Activated CD8-positive, alpha-beta memory T cell treated with anti-CD3 and anti-CD28 coated beads, Interleukin-2, amount 10 ng/mL, durations not matched to agents 7 days and 5 days (primary cell): ENCODE measurements at regions not wholly inside any gene's neighbourhood (a gene's known extent, or its start where the extent isn't known, plus 50 kb on each side); places are given as distances from the start of the nearest gene placed in this dataset.
"Not testable (repeated sequence)": the region's sequence is repeated elsewhere in the genome, so short reads cannot be mapped to it uniquely, and the experiment has no call there.

Experiments used
- ATAC-seq: fragments of 150-1000 bp; cut with Tn5 transposase; one replicate; pipeline ENCODE4 v1.10.0; 2021; ENCODE audit warnings: moderate library complexity
- CTCF ChIA-PET: fragments of 350-600 bp; sonication (Branson Sonifier 250); formaldehyde crosslinking; loops from one replicate; lab custom pipeline; 2021; ENCODE audit warnings: antibody characterized with exemption; lab: Charles Lee
- DNase-seq: peaks from one replicate; pipeline ENCODE4 v3.0.0-alpha.2; 2020
- H3K27ac Mint-ChIP-seq: one replicate; pipeline ENCODE4 v1.8.0; 2021; ENCODE audit warnings: mild to moderate bottlenecking, mixed read lengths
- H3K27me3 Mint-ChIP-seq: one replicate; pipeline ENCODE4 v1.8.0; 2021; ENCODE audit warnings: mixed read lengths
- H3K36me3 Mint-ChIP-seq: one replicate; pipeline ENCODE4 v1.8.0; 2021; ENCODE audit warnings: mild to moderate bottlenecking, mixed read lengths
- H3K4me1 Mint-ChIP-seq: one replicate; pipeline ENCODE4 v1.8.0; 2021; ENCODE audit warnings: mixed read lengths
- H3K4me3 Mint-ChIP-seq: one replicate; pipeline ENCODE4 v1.8.0; 2021; ENCODE audit warnings: mild to moderate bottlenecking, moderate library complexity, mixed read lengths
- H3K9me3 Mint-ChIP-seq: one replicate; pipeline ENCODE4 v1.8.0; 2022; ENCODE audit warnings: low read depth, mixed read lengths

DNA sequence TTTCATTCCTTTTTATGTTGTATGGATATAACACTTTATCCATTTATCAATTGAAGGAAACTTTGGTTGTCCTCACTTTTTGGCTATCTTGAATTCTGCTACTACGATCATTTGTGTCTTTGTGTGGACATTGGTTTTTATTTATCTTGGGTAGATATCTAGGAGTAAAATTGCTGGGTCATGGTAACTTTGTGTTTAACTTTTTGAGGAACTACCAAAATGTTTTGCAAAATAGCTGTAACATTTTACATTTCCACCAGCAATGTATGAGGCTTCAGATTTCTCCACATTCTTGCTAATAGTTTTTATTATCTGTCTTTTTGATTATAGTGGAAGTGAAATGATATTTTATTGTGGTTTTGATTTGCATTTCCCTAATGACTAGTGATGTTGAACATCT, 55.6 kb downstream of the TLNRD1 start:
- H3K4me1 Mint-ChIP-seq = peaks cover 15% of the 10 kb centered on the region
- no peak overlapping the region for H3K27ac Mint-ChIP-seq
- ATAC-seq = no peak
- no peak overlapping the region for H3K4me3 Mint-ChIP-seq
- CTCF ChIA-PET = no interaction called here
- H3K36me3 Mint-ChIP-seq = peaks cover 1% of the 10 kb centered on the region
- peaks cover 13% of the 10 kb centered on the region for H3K27me3 Mint-ChIP-seq
- no peaks in the 10 kb centered on the region for H3K9me3 Mint-ChIP-seq
- no peak for DNase-seq

DNA sequence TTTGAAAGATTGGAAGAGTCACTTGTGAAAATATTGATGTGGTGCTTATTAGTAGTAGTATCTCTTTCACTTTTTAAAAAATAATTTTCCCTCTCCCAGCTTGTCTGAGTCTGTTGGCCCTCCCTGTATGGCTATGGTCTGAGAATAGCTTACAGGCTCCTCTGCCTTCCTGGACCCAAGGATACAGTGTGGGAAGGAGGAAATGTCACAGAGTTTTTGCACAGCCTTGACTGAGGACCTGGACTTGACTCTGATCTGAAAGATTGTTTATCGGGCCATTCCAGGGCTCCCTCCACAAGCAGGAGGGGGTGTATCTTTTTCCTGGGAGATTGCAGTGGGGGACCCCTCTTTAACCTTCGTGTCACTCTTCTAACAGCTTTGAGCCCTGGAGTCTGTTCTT, 59.7 kb downstream of the TLNRD1 start:
- Mint-ChIP-seq H3K4me1 (peaks cover 5% of the 10 kb centered on the region), H3K4me3 (no peak overlapping the region), H3K9me3 (no peaks in the 10 kb centered on the region), H3K27me3 (peaks cover 13% of the 10 kb centered on the region), H3K36me3 (no peaks in the 10 kb centered on the region), H3K27ac (no peak overlapping the region)
- CTCF ChIA-PET = interaction anchor here (1.2 kb wide), 1 partner anchor 206 kb away, joined by 4 read pairs; no protein-coding TSS in a partner anchor
- DNase-seq (no peak), ATAC-seq (no peak)

DNA sequence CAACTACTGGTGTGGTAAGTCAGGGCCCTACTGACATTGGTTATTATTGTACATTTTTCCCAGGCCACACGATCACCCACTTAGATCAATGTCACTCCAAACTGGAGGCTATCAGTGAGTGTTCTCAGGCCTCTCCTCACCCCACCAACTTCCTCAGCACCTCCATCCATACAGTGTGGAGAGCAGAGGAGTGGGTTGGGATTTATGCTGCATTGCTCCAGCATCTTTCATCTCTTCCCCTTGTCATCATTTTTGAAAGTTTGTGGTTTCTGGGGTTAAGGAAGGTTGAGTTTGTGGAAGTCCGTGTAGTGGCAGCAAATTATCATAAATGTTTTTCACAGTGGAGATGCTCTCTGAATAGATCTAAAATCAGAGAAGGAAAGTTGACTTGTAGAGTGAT, 60.2 kb downstream of the TLNRD1 start:
- Mint-ChIP-seq H3K4me3 (no peak overlapping the region), H3K4me1 (peaks cover 5% of the 10 kb centered on the region), H3K27me3 (peaks cover 13% of the 10 kb centered on the region), H3K27ac (no peak overlapping the region), H3K9me3 (no peaks in the 10 kb centered on the region), H3K36me3 (no peaks in the 10 kb centered on the region)
- CTCF ChIA-PET = interaction anchor here (1.1 kb wide), 1 partner anchor 12 kb away, joined by 3 read pairs; no protein-coding TSS in a partner anchor
- ATAC-seq = no peak
- DNase-seq = no peak

DNA sequence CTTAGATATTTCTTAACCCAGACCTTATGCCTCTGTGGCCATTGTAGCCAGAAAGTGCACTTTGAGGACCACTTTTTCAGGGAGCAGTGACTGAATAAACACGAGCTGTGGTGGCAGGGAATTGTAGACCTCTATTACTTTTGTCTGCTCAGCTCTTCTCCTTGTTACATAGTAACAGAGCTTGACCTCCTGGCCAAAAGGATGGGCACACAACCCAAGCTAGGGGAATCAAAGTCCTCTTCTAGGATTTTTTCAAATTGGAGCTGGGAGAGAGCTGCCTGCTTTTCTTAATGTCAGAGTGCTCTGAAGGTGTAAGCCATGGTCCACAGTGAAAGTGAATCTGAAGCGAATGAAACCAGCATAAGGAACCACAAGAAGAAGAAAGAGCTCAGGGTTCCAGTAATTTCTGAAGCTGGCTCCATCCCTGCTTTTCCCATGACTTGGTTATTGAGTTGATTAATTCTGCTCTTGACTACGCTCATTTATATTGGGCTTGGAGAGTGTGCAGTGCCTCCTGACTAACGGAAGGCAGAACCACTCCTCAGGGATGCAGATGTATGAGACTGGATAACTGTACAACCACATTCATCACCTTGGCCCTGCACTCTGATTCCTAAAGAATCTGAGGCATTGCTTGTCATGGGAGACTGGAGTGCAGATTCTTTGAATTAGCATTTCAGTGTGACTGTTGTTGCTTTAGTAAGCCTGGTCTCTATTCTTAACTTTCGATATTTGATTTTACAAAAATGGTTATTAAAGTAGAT, 60.9 kb downstream of the TLNRD1 start:
- peaks cover 5% of the 10 kb centered on the region for H3K4me1 Mint-ChIP-seq
- CTCF ChIA-PET = interaction anchor here (1.1 kb wide), 1 partner anchor 13 kb away, joined by 3 read pairs; no protein-coding TSS in a partner anchor
- no peaks in the 10 kb centered on the region for H3K9me3 Mint-ChIP-seq
- peaks cover 7% of the 10 kb centered on the region for H3K27me3 Mint-ChIP-seq
- no peak for ATAC-seq
- no peak for DNase-seq
- H3K36me3 Mint-ChIP-seq = no peaks in the 10 kb centered on the region
- H3K4me3 Mint-ChIP-seq = no peak overlapping the region
- no peak overlapping the region for H3K27ac Mint-ChIP-seq

DNA sequence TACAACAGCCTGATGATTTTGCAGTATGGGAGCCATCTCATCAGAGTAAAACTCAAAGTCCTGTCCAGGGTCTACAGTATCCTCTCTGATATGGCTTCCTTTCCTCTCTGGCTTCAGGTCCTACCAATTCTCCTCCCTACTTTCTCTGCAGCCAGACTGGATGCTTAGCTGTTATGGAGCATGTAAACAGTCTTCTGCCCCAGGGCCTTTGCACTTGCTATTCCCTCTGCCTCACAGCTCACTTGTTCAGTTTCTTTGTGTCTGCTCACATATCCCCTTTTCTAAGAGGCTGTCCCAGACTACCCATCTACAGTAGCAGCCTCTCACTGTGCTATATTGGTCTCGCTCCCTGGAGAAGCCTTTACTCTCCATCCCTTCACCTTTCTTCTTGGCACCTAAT, 62.2 kb downstream of the TLNRD1 start:
- no peak overlapping the region for H3K4me3 Mint-ChIP-seq
- no peak for ATAC-seq
- no peaks in the 10 kb centered on the region for H3K9me3 Mint-ChIP-seq
- CTCF ChIA-PET = no interaction called here
- H3K27me3 Mint-ChIP-seq = peaks cover 3% of the 10 kb centered on the region
- H3K27ac Mint-ChIP-seq = no peak overlapping the region
- peaks cover 5% of the 10 kb centered on the region for H3K4me1 Mint-ChIP-seq
- DNase-seq = no peak
- H3K36me3 Mint-ChIP-seq = no peaks in the 10 kb centered on the region

DNA sequence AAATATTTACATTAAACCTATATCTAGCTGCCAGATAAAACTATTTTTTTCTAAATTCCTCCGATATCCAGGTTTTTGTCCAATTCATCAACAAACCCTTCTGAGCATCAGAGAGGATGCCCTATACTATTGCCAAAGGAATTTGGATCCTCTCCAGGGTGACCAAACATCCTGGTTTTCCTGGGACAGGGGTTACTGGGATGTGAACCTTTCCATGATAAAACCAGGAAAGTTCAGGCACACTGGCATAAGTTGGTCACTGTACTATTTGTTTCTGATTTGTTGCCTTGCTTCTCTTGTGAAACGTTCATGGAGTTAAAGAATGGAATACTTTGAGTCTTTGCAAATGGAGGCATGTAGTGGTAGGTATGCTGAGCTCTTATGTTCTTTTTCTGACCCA, 63.5 kb downstream of the TLNRD1 start:
- ATAC-seq (no peak), DNase-seq (no peak)
- Mint-ChIP-seq H3K4me1 (peaks cover 5% of the 10 kb centered on the region), H3K9me3 (no peaks in the 10 kb centered on the region), H3K27ac (no peak overlapping the region), H3K27me3 (peaks cover 3% of the 10 kb centered on the region), H3K4me3 (no peak overlapping the region), H3K36me3 (no peaks in the 10 kb centered on the region)
- CTCF ChIA-PET = interaction anchor here (1.5 kb wide), 1 partner anchor 10 kb away, joined by 4 read pairs; no protein-coding TSS in a partner anchor

DNA sequence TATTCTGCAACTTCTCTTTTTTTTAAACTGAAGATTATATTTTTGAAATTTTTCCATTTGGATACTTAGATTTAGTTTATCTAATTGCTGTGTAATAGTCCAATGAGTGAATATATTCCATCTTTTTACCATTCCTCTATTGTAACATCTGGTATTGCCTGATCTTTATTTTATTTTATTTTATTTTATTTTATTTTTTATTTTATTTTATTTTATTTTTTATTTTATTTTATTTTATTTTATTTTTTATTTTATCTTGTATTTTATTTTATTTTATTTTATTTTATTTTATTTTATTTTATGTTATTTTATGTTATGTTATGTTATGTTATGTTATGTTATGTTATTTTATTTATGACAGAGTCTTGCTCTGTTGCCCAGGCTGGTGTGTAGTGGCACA, 66.5 kb upstream of the CFAP161 start:
- H3K27ac Mint-ChIP-seq, H3K4me3 Mint-ChIP-seq, H3K27me3 Mint-ChIP-seq, ATAC-seq, CTCF ChIA-PET, H3K4me1 Mint-ChIP-seq, DNase-seq, H3K9me3 Mint-ChIP-seq, H3K36me3 Mint-ChIP-seq: not testable (repeated sequence)

DNA sequence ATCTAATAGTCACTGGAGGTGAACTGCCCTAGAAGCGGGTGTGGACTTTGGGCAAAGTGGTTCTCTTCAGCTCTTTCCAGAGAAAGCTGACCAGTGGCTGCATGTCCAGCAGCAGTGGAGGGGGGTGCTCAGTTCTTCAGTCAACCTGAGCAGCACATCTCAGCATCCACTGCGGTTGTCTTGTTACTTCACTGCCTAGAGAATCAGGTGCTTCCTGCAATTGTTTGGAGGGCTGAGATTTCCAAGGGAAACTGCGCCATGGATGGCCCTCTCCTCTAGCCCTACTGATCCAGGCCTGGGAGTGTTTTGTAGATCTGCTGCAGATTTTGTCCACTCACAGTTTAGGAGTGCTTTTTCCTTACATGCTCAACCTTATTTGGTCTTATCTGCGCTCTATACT, 65.6 kb upstream of the CFAP161 start:
- no peak for ATAC-seq

DNA sequence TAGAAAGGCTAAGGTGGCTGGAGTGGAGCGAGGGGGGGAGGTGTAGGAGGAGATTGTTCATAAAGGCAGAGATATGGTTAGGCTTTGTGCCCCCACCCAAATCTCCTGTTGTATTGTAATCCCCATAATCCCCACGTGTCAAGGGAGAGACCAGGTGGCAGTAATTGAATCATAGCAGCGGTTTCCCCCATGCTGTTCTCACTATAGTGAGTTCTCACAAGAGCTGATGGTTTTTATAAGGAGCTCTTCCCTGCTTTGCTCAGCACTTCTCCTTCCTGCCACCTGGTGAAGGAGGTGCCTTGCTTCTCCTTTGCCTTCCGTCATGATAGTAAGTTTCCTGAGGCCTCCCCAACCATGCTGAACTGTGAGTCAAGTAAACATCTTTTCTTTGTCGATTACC, 64.7 kb upstream of the CFAP161 start:
- DNase-seq = no peak

More for the DNA sequence above, 65.6 kb upstream of the CFAP161 start:
- H3K4me1 Mint-ChIP-seq = no peaks in the 10 kb centered on the region
- peaks cover 2% of the 10 kb centered on the region for H3K36me3 Mint-ChIP-seq
- no peaks in the 10 kb centered on the region for H3K9me3 Mint-ChIP-seq
- H3K4me3 Mint-ChIP-seq = no peak overlapping the region
- no peak overlapping the region for H3K27ac Mint-ChIP-seq
- no peak for DNase-seq
- CTCF ChIA-PET = no interaction called here
- H3K27me3 Mint-ChIP-seq = peaks cover 3% of the 10 kb centered on the region

DNA sequence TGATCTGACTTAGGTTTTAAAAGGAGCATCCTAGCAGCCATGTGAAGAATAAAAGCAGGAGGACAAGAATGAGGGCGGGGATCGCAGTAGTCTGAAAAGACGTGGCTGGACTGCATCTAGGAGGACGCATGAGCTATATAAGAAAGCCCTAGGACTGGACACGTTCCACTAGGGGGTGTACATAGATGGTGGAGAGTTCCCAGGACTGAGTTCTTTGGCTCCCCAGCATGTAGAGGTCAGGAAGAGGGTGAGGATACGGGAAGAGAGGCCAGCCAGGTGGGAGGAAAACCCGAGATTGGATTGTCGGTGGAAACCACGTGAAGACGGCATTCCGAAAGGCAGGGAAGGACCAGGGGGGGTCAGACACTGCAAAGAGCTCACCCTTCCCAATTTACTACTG, 64.2 kb upstream of the CFAP161 start:
- DNase-seq = no peak
- Mint-ChIP-seq H3K9me3 (no peaks in the 10 kb centered on the region), H3K36me3 (peaks cover 2% of the 10 kb centered on the region), H3K27ac (no peak overlapping the region), H3K4me1 (peaks cover 12% of the 10 kb centered on the region), H3K4me3 (no peak overlapping the region), H3K27me3 (peaks cover 3% of the 10 kb centered on the region)
- no peak for ATAC-seq
- CTCF ChIA-PET = no interaction called here

More for the DNA sequence above, 64.7 kb upstream of the CFAP161 start:
- Mint-ChIP-seq H3K4me1 (peaks cover 7% of the 10 kb centered on the region), H3K27me3 (peaks cover 3% of the 10 kb centered on the region), H3K9me3 (no peaks in the 10 kb centered on the region), H3K4me3 (no peak overlapping the region), H3K36me3 (peaks cover 2% of the 10 kb centered on the region), H3K27ac (no peak overlapping the region)
- CTCF ChIA-PET = no interaction called here
- no peak for ATAC-seq

DNA sequence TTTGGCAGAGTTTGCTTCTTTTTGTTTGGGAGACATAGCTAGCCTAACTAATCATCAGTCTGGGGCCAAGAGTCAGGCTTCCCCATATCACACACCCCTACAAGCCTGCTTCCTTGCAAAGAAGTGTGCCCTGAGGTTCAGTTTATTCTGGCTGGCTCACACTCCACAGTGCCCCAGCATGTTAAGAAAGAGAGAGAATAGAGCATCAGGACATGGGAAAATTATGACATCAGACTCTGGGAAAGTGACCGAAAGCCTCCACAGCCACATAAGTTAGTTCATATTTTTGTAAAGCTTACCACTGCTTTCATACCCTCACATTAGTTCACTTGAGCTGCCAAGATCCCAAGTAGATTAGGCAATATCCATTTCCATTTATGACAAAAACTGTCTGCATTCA, 63.0 kb upstream of the CFAP161 start:
- H3K4me1 Mint-ChIP-seq = peaks cover 21% of the 10 kb centered on the region
- peaks cover 3% of the 10 kb centered on the region for H3K27me3 Mint-ChIP-seq
- no peak for DNase-seq
- H3K27ac Mint-ChIP-seq = no peak overlapping the region
- H3K36me3 Mint-ChIP-seq = peaks cover 2% of the 10 kb centered on the region
- no peak for ATAC-seq
- CTCF ChIA-PET = no interaction called here
- H3K9me3 Mint-ChIP-seq = no peaks in the 10 kb centered on the region
- H3K4me3 Mint-ChIP-seq = no peak overlapping the region

DNA sequence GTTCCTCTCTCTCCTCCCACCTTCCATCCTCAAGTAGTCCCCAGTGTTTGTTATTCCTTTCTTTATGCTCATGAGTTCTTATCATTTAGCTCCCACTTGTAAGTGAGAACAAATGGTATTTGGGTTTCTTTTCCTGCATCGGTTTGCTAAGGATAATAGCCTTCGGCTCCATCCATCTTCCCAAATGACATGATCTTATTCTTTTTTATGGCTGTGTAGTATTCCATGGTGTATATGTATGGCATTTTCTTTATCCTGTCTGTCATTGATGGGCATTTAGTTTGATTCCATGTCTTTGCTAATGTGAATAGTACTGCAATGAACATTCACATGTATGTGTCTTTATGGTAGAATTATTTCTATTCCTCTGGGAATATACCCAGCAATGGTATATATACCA, 62.4 kb upstream of the CFAP161 start:
- H3K27me3 Mint-ChIP-seq = peaks cover 3% of the 10 kb centered on the region
- no peak for ATAC-seq

DNA sequence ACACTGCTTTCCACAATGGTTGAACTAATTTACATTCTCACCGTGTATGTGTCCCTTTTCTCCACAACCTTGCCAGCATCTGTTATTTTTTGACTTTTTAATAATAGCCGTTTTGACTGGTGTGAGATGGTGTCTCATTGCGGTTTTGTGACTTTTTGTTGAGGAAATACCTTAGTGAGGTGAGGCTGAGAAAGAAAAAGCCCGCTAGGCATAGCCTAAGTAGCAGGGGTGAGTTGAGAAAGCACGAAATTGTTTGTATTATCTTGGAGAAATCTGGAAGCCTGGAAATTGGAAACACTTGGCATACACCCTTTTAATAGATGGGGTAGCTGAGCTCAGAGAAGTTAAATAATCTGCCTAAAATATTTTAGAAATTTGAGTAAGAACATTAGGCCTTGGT, 61.5 kb upstream of the CFAP161 start:
- ATAC-seq (no peak), DNase-seq (no peak)
- H3K27me3 Mint-ChIP-seq = peaks cover 3% of the 10 kb centered on the region
- peaks cover 26% of the 10 kb centered on the region for H3K4me1 Mint-ChIP-seq
- no peak overlapping the region for H3K4me3 Mint-ChIP-seq
- no peak overlapping the region for H3K27ac Mint-ChIP-seq
- no peaks in the 10 kb centered on the region for H3K9me3 Mint-ChIP-seq
- CTCF ChIA-PET = no interaction called here
- peaks cover 7% of the 10 kb centered on the region for H3K36me3 Mint-ChIP-seq

More for the DNA sequence above, 62.4 kb upstream of the CFAP161 start:
- no peak for DNase-seq
- Mint-ChIP-seq H3K4me3 (no peak overlapping the region), H3K27ac (no peak overlapping the region), H3K9me3 (no peaks in the 10 kb centered on the region), H3K36me3 (peaks cover 6% of the 10 kb centered on the region), H3K4me1 (peaks cover 26% of the 10 kb centered on the region)
- CTCF ChIA-PET = no interaction called here

DNA sequence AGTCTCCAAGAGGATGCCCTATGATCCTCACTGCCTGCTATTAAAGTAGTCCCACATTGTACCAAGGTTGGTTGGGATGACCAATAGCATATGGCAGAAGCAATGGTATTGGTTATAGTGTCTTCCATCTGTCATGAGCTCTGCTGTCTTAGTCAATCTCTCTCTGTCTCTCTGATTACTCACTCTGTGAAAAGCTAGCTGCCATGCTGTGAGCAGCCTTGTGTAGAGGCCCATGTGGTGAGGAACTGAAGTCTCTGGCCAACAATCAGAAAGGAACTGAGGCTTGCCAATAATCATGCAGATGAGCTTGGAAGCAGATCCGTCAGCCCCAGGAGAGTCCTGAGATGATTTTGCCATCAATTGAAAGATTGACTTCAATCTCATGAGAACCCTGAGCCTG, 60.3 kb upstream of the CFAP161 start:
- Mint-ChIP-seq H3K4me3 (no peak overlapping the region), H3K9me3 (no peaks in the 10 kb centered on the region), H3K36me3 (peaks cover 9% of the 10 kb centered on the region), H3K27ac (no peak overlapping the region), H3K27me3 (peaks cover 5% of the 10 kb centered on the region), H3K4me1 (peaks cover 26% of the 10 kb centered on the region)
- CTCF ChIA-PET = interaction anchor here (1.3 kb wide), 1 partner anchor 9 kb away, joined by 4 read pairs; no protein-coding TSS in a partner anchor
- DNase-seq = no peak
- ATAC-seq = no peak
